Left ventricle myocardium inferior (tissue), 1 donor: ENCODE measurements at regions not wholly inside any gene's neighbourhood (a gene's known extent, or its start where the extent isn't known, plus 50 kb on each side); places are given as distances from the start of the nearest gene placed in this dataset.
A peak's percentile ranks its signal among the peaks of the same experiment; 100 is the strongest.

Source experiments
- DNase-seq: peaks from one replicate; pipeline ENCODE4 v3.0.0-alpha.2; 2020
- H3K27ac ChIP-seq: fragments of 200-600 bp; replicated peaks from 2 replicates; pipeline ENCODE4 v1.8.0; 2021
- H3K27me3 ChIP-seq: fragments of 200-600 bp; 2 replicates; pipeline ENCODE4 v1.8.0; 2021; ENCODE audit warnings: low read depth
- H3K36me3 ChIP-seq: fragments of 200-600 bp; 2 replicates; pipeline ENCODE4 v1.8.0; 2021
- H3K4me1 ChIP-seq: fragments of 200-600 bp; 2 replicates; pipeline ENCODE4 v1.8.0; 2021
- H3K4me3 ChIP-seq: fragments of 200-600 bp; 2 replicates; pipeline ENCODE4 v1.8.0; 2021; ENCODE audit warnings: mild to moderate bottlenecking, moderate library complexity
- H3K9me3 ChIP-seq: fragments of 200-600 bp; replicated peaks from 2 replicates; pipeline ENCODE4 v1.8.0; 2021
- CTCF ChIP-seq: fragments of 200-600 bp; IDR thresholded peaks from 2 replicates; pipeline ENCODE4 v1.8.0; 2021; ENCODE audit warnings: antibody characterized with exemption, mild to moderate bottlenecking, borderline replicate concordance
- intact Hi-C: fragments of 100-400 bp; cut with micrococcal nuclease; formaldehyde crosslinking; loops from one replicate; pipeline ENCODE4 v1.11.0; 2022
- donor health status: DM: no; HTN: yes; CAD: no; lungs with severe emphysema.

GRCh38 chr13:62320129-62321108 is 904.8 kb upstream of the PCDH20 start:
- Histone ChIP-seq H3K27me3 (no peaks in the 10 kb centered on the region), H3K27ac (no peak overlapping the region), H3K9me3 (no peaks in the 10 kb centered on the region), H3K4me3 (no peak overlapping the region), H3K4me1 (no peaks in the 10 kb centered on the region), H3K36me3 (no peaks in the 10 kb centered on the region)
- TF ChIP-seq CTCF: peak; percentile 62
- no peak for DNase-seq
- intact Hi-C loops: no loop called here

GRCh38 chr13:62309904-62310303 is 894.3 kb upstream of the PCDH20 start:
- Histone ChIP-seq H3K9me3 (no peaks in the 10 kb centered on the region), H3K36me3 (no peaks in the 10 kb centered on the region), H3K27me3 (no peaks in the 10 kb centered on the region), H3K4me1 (no peaks in the 10 kb centered on the region), H3K27ac (no peak overlapping the region), H3K4me3 (no peak overlapping the region)
- no peak for TF ChIP-seq CTCF
- intact Hi-C loops: no loop called here
- DNase-seq: no peak

- Histone ChIP-seq H3K9me3 (peaks cover 12% of the 10 kb centered on the region), H3K36me3 (no peaks in the 10 kb centered on the region), H3K27me3 (no peaks in the 10 kb centered on the region), H3K27ac (no peak overlapping the region), H3K4me1 (no peaks in the 10 kb centered on the region), H3K4me3 (peak overlapping the region; percentile 12)
- TF ChIP-seq CTCF: no peak
- intact Hi-C loops: no loop called here
- no peak for DNase-seq
Measured at GRCh38 chr13:62305756-62306155, 890.1 kb upstream of the PCDH20 start.

GRCh38 chr13:62302341-62302740 is 886.7 kb upstream of the PCDH20 start:
- TF ChIP-seq CTCF: no peak
- Histone ChIP-seq H3K9me3 (peaks cover 12% of the 10 kb centered on the region), H3K4me3 (no peak overlapping the region), H3K4me1 (no peaks in the 10 kb centered on the region), H3K27me3 (no peaks in the 10 kb centered on the region), H3K36me3 (no peaks in the 10 kb centered on the region), H3K27ac (no peak overlapping the region)
- intact Hi-C loops: no loop called here
- no peak for DNase-seq

GRCh38 chr13:62299988-62300387 is 884.3 kb upstream of the PCDH20 start:
- Histone ChIP-seq H3K9me3 (peaks cover 12% of the 10 kb centered on the region), H3K36me3 (no peaks in the 10 kb centered on the region), H3K27ac (no peak overlapping the region), H3K4me1 (no peaks in the 10 kb centered on the region), H3K27me3 (no peaks in the 10 kb centered on the region), H3K4me3 (no peak overlapping the region)
- no peak for TF ChIP-seq CTCF
- no peak for DNase-seq
- intact Hi-C loops: no loop called here
